ENCODE measurements at regions not wholly inside any gene's neighbourhood (a gene's known extent, or its start where the extent isn't known, plus 50 kb on each side); places are given as distances from the start of the nearest gene placed in this dataset.

DNA sequence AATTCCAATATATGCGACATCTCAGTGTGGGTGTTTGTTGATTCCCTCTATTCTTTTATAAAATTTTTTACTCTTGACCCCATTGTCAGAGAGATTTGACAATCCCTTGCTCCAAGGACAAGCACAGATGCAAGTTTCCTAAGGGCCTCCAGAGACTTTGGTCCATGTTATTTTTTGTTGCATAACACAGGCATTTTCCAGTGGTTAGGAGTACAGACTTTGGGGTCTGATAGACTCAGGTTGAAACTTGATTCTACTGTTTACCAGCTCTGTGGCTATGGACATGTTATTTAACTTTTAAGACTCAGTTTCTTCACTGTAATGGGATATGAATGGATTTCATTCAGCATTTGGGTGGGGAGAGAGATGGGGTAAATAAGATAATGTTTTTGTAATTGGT is 361.3 kb downstream of the ENC1 start:
- DNase-seq = no peak

DNA sequence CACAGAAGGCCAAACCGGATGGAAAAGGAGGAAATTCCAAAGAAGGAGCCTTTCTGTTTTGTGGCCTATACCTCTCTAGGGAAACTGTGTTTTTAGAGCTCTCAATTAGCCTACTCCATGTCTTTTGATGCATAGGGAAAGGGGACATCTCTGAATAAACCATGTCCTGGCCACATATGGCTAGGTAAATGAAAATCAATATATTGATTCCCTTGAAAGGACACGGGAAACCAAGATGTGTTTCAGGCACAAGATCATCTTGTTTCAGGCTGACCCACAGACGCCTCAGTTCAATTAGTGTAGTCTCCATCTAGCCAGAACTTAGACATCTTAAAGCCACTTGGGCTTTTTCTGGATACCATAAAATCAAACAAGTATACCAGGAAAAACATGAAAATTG is 363.1 kb downstream of the ENC1 start:
- no peak for DNase-seq

DNA sequence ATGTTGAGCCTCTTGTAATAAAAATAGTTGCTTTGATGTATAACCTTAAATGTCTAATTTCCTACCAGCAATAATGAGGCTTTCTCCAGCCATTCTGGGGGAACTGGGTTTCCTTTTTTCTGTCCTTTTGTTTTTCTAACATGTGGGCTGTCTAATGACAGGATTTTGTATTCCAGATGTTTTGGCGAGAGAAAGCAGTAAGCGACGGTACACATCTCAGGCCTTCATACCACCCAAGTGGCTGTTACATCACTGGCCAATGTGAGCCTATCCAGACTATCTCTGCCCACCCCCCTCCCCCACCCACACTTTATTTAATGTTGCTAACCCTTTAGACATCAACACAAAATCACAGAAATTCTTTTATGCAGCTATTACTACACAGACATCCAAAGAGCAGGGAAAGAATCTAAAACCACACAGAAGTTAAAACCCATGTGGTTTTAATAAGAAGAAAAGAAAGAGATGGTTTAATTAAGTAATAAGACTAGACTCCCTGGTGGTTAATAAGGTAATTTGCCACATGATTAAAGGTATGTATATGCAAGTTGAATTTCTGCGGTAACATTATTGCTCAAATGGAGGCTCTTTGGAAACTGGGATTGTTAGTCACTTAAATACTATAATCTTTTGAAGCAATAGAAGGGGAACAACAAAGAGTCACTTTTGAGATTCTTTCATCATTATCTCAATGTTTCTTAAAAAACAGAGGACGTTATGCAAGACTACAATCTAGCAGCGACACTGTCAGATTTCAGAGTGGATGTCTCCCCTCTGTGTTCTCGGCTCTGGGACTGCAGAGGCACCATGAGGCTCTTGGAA is 365.1 kb downstream of the ENC1 start:
- no peak for DNase-seq

DNA sequence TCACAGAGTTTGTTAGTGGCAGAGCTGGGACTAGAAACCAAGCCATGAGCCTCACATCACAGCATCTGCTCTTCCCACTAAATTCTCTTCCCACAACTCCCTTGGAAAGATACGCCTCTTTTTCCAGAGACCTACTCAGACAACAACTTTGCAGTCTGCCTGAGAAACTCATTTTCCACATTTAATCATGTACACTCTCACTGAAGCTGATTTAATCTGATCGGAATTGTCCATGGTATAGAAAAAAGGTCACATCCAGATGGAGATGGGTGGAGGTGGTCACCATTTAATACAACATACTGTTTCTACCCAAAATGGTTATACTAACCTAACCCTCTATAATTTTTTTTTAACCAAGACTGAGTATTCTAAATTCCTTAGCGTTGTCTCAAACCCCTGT is 366.2 kb downstream of the ENC1 start:
- DNase-seq = no peak

DNA sequence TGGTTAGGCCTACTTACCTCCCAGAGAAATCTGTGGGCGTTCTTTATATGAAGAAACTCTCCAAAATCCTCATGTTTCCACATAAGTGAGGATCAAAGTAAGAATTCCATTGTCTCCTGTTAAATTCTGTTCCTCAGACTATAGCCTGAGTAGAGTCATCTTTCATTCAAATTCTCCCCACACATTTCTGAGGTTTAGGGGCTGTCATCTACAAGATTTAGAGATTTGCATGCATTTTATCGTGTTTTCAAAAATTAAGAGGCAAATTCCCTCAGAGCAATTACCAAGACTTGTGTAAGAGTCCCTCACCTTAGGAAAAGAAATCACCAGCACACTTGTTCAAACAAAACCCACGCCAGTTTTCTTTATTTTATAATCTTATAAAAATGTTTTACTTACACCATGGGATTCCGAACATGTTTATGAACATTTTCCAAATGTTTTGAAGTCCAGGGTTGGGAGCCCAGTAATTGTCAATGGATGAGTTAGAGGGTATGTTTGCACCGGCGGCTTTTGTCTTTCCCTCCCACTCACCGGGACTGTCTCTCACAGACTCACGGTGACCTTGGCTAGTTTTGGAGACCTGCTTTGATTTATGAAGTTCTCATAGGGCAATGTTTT is 367.6 kb downstream of the ENC1 start:
- DNase-seq = no peak

DNA sequence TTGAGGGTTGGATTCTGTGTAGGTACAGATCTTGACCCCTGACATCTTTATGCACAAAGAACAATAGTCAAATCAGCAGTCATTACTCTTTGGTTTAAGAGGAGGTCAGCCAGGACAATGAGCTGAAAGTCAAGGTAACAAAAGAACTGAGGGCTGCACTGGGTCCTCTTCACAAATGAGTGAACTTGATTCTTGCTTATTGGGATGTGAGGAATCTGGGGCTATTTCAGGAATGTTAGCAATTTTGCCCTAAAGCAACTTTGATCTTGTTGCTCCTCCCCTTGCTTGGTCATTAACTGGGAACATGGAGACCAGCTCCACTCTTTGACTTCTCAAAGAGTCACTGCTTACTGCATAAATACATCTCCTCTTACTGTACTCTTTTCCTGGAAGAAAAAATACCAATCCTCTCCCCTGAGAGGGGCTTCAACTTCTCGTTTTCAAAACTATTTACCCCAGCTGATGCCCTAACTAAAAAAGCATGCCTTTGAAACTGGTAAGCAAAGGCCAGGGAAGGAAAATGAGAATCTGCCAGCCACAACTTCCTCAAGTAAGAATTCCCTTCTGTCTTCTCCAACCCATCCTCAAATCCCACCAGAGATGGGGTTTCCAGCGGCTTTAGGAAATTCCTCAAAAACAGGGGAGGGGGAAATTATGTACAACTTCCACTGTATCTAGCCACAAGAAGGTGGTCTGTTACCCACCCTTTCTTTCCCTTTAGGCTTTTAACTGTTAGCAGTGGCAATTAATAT is 368.3 kb downstream of the ENC1 start:
- no peak for DNase-seq

DNA sequence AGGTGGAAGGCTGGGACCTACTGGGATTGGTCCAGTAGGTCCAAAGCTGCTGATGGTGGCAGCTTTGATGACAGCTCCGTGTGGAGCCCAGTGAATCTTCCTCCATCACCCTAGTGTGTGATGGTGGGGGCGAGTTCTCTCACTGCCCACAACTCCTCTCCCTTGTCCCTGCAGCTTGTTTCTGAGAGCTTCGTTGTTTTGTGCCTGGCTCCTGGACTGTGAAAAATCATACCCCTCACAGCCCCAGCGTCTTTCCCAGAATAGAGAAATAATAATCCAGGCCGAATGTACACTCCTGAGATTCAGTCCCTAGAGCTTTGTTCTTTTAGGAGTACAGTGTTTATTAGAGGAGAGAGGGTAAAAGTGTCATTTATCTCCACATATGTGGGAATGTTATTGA is 372.2 kb downstream of the ENC1 start:
- DNase-seq = no peak

DNA sequence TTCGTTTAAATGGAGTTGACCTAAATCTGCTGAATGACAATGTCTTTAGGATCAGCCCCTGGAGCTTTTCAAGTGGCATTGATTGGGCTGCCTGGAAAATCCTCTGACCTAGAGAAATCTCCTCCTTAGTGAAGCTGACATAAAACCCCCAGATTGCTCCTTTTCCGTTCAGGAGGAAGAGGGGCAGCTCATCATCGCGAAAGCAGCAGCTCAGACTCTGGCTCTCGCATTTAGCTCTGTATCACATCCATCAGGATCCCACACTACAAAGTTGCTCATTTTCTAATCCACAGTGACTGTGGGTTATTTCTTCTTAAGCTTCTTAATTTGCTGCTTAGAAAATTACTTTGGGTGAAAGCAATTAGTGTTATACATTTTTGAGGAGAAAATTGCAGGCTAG is 373.7 kb downstream of the ENC1 start:
- DNase-seq = no peak

DNA sequence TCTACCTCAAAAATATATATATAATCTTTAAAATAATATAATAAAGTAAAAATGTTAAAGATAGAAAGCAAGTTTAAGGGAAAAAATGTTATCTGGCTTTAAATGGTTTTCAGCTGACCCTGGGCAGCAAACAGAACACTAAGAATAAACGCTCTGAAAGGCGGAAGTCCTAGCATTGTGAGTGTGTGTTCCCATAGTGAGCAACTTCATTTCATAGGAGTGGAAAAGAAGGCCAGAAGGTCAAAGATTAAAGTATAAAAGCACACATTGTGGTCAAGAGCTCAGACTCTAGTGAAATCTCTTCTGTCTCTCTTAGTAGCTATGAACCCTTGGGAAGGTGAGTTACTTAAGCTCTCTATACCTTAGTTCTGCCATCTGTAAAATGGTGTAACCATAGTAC is 374.4 kb downstream of the ENC1 start:
- DNase-seq = no peak

DNA sequence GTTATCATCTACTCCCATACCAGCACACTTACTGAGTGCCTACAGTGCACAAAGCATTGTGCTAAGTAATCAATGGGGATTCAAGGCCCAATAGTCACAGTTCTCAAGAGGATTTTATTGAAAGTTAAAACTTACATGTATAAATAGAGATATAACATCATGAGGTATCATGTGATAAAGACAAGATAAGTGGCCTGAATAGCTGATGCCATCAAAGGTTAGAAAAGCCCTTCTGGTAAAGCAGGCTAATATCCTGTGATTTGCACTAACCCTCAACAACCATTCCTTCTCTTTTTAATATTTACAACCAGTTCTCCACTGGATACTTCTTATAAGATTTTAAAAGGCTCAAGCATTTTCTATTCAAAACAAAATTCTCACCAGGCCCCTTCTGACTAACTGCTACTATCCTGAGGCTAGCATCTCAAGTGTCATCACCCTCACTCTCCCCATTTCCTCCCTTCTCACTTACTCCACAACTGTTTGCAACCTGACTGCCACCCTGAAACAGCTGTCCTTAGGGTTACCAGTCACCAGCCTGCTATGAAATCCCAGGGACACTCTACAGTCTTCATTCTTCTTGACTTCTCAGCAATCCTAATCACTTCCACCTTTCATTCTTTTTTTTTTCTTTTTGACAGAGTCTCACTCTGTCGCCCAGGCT is 377.9 kb downstream of the ENC1 start:
- DNase-seq = no peak

DNA sequence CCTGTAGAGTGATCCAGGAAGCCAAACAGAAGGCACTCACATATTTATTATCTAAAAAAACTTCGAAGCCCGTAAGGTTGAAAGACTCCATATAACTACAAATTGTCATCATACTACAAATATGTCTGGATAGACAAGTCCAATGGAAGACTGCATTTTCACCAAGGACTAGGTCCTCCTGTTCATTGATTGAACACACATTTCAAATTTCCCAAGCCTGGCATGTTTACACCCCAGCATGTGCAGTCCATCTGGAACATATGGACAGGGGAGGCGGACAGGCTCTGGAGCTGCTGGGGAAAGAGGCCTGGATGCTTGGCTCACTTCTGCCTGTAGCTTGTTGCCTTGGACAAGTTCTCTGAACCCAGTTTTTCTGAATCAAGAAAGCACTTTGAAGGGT is 378.7 kb downstream of the ENC1 start:
- no peak for DNase-seq

DNA sequence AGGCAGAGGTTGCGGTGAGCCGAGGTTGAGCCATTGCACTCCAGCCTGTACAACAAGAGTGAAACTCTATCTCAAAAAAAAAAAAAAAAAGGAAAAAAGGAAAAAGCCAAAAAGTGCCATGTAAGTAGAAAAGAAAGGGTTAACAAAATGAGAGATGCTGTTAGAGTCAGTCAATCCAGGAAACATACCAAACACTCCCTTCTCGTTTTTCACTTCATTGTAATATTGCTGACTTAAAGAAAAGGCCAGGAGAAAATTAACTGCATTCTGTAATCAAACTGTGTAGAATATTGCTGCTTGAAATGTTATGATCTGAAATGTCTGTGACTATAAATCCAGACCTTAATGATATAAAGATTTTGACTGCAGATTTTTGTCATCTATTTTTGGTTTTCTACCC is 379.1 kb downstream of the ENC1 start:
- no peak for DNase-seq

DNA sequence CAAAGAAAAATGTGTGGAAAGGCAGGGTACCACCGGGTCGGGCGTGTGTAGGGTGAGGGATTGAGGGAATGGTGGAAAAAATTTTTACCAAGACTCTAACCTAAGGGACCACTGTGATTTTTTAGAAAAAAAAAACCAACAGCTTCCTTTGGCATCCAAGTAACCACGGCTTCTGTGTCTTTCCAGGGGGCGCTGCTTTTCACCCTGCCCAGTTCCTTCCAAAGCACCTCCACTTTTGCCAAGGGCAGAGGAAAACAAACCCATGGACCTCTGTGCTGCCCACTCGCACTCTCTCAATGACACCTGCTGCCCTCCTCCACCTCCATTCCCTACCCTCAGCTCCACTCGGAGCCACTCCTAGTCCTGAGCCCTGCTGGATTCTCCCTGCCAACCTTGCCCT is 381.0 kb downstream of the ENC1 start:
- DNase-seq = no peak

DNA sequence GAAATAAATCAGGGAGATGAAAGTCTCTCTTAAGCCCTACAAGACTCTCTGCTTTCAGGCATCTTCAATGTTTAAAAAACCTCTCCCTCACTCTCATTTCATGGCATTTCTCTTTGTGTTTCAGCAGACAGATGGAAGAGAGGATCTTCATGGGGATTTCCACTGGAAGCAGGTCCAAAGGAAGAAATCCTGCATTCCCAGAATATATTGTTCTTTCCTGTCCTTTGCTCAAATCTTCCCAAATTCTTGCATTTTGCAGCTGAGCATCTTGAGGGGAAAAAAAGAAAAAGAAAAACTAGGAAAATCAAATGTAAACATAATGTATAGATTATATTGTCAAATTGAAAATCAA is 382.2 kb downstream of the ENC1 start:
- DNase-seq = no peak

DNA sequence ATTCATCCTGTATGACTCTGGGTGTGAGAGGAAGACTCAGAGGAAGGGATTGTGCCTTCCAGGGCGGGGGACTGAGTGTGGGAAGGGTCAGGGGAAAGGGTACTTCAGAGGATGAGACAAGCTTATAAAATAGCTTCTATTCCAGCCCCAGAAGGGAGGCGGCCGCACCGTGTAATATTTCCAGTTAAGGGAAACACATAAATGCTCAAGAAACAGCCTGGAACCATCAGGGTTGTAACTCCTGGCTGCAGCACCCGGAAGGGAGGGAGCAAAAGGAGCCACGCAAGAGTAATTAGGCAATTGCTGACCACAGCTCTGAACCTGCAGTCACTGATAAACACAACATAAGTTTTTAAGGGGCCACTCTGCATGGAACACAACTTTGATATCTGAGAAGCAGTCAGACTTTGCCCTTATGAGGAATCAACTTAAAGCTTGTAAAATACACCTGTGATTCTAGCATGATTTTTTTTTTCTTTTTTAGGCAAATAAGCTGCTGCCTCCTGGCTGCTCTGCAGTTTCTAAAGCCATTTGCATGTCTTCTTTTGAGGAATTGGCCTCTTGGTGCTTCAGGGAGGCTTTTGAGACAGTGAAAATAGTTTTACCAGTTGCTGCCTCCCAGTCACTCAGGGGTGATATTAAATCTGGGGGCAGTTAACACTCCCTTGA is 382.7 kb downstream of the ENC1 start:
- DNase-seq = no peak

DNA sequence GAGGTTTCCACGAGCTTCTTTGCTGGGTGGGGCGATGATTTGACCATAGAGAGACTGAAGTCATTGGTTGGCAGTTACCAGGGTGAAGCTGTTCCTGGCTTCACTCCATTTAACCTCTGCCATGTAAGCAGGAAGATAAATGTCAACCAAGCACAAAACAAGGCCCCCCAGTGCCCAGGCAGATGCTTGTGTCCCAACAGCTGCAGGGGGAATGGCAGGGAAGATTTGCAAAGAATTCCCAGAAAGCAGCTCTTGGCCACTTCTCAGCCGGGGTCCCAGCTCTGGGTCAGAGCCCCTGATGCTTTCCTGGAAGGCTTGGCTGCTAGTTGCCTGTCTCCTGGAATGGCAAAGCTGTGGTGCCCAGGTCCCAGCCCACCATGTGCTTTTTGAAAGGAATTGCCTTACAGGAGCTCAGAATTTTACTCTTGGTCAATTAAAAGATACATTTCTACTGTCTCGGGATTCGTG is 383.4 kb downstream of the ENC1 start:
- DNase-seq = no peak

DNA sequence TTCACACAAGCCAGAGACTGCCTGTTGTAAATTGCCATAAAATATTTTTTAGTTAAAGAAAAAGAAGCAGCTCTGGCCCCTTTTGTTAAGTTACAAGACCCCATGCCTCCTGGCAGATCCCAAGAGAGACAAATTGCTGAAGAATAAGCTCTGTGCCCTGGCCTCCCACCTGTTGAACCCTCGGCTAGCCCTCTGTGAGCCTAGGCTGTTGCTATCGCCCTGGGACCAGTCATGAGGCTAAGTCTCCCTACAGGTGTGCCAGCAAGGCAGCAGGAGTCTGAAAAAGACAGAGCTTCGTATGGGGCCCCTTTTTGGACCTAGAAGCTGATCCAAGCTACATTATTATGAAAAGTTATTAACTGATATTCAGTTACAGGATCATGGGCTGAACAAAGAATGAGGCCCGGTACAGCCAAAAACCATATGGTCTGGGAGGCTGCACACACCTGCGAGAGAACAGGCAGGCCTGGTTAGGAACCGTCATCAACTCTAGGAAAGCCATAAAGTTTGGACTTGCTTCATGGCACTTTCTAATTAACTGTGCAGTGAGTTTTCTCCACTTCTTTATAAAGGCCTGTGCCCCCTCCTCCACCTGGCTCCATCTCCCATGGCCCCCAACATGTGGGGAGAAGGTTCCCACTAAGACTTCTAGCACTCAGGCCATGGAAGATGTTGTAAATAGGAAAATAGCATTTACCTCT is 384.7 kb downstream of the ENC1 start:
- no peak for DNase-seq

DNA sequence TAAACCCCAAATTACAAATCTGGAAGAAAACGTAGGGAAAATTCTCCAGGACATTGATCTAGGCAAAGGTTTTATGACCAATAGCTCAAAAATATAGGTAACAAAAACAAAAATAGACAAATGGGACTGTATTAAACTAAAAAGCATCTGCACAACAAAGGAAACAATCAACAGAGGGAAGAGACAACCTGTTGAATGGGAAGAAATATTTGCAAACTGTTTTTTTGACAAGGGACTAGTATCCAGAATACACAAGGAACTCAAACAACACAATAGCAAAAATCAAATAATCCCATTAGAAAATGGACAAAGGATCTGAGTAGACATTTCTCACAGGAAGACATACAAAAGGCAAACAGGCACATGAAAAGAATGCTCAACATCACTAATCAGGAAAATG is 386.3 kb downstream of the ENC1 start:
- DNase-seq = no peak

DNA sequence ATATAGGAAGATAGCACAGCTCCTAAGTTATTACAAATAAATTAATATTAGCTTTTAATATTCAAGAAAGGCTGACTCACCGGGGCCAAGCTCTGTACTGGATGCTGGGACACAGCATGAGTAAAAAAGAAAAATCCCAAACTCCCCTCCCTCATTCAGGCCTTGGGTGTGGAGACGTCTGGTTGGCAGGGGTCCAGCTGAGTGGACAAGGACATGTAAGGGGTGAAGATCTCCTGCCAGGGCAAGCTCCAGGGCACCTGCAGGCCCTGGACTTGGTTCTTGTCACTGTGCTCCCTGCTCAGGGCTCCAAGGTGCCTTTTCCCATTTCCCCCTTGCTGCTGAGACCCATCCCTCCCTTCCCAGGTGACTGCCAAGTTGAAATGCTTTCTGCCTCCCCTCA is 388.5 kb downstream of the ENC1 start:
- DNase-seq = no peak

DNA sequence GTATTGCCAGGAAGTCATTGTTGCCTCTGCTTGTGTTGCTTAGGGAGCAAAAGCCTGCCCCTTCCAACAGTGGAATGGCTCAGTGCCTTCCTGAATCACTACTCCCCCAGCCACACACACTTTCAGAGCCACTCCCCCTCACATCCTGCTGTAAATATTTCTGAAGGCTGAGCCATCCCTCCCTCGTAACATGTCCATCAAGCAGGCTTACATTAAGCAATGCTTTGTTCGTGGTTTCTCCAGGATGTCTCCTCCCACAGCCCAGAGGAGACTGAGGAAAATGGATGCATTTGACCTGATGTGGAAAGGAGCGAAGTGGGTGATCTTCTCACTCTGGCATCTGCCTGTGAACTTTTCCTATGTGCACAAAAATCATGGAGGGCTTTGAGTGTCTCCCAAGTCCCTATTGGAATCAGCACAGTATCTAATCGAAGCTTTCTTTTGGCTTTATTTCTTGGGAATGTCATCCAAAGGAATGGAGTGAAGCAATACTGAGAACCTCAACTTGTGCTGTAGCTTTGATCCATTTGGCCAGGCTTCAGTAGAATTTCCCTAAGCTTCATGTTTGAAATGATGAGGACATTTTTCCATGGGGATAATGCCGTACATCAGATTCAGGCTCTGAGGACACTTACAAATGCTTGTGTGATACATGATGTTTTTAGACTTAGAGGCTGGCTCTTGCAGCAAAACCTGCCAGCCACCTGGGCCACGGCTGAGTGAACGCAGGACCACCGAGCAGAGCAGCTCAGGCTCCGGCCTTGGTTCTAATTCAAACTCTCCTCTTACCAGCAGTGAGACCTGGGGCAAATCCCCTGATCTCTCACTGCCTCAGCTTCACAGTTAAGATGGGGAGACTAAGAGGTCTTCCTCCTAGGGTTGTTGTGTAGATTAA is 389.1 kb downstream of the ENC1 start:
- no peak for DNase-seq
